RWPE2 (cell line): ENCODE measurements at regions not wholly inside any gene's neighbourhood (a gene's known extent, or its start where the extent isn't known, plus 50 kb on each side); places are given as distances from the start of the nearest gene placed in this dataset.

Source experiments
- ATAC-seq: fragments of 200-7000 bp; cut with Tn5 transposase; 3 replicates; pipeline ENCODE4 v1.9.1; 2021; ENCODE audit warnings: low read depth
- DNase-seq: peaks from one replicate; pipeline ENCODE4 v3.0.0-alpha.2; 2020; ENCODE audit warnings: low spot score
- H3K27ac ChIP-seq: fragments of 450-650 bp; 2 replicates; pipeline ENCODE4 v1.5.1; 2017; ENCODE audit warnings: mild to moderate bottlenecking; ENCODE audit not compliant: poor library complexity, severe bottlenecking
- H3K27me3 ChIP-seq: fragments of 250-450 bp; sonication (Bioruptor Pico); 2 replicates; pipeline ENCODE4 v1.5.1; 2021; ENCODE audit warnings: mild to moderate bottlenecking, moderate library complexity; ENCODE audit not compliant: insufficient read depth, poor library complexity, severe bottlenecking
- H3K36me3 ChIP-seq: fragments of 250-450 bp; sonication (Bioruptor Pico); 2 replicates; pipeline ENCODE4 v1.5.1; 2020; ENCODE audit warnings: low read depth, mild to moderate bottlenecking, moderate library complexity
- H3K4me1 ChIP-seq: fragments of 250-450 bp; sonication (Bioruptor Pico); 2 replicates; pipeline ENCODE4 v1.5.1; 2021; ENCODE audit warnings: mild to moderate bottlenecking, moderate library complexity; ENCODE audit not compliant: insufficient read depth, poor library complexity, severe bottlenecking
- H3K4me3 ChIP-seq: fragments of 250-450 bp; sonication (Bioruptor Pico); 2 replicates; pipeline ENCODE4 v1.5.1; 2021; ENCODE audit warnings: mild to moderate bottlenecking, moderate library complexity; ENCODE audit not compliant: severe bottlenecking
- H3K9me3 ChIP-seq: fragments of 250-450 bp; sonication (Bioruptor Pico); 2 replicates; pipeline ENCODE4 v1.5.1; 2021; ENCODE audit warnings: mild to moderate bottlenecking, moderate library complexity; ENCODE audit not compliant: severe bottlenecking
- CTCF ChIP-seq: fragments of 450-650 bp; IDR thresholded peaks from one replicate; pipeline ENCODE4 v1.5.1; 2017; ENCODE audit warnings: mild to moderate bottlenecking, moderate library complexity; ENCODE audit not compliant: poor library complexity, severe bottlenecking

GRCh38 chr4:156029691-156030090, 76.0 kb upstream of the CTSO start:
- H3K36me3 ChIP-seq = no peaks in the 10 kb centered on the region
- H3K27me3 ChIP-seq = no peaks in the 10 kb centered on the region
- DNase-seq (no peak), ATAC-seq (no peak)
- TF ChIP-seq CTCF = no peak
- no peaks in the 10 kb centered on the region for H3K9me3 ChIP-seq
- H3K4me1 ChIP-seq = no peaks in the 10 kb centered on the region
- H3K27ac ChIP-seq = no peak overlapping the region
- H3K4me3 ChIP-seq = no peak overlapping the region

- no peak for TF ChIP-seq CTCF
- H3K9me3 ChIP-seq = no peaks in the 10 kb centered on the region
- ATAC-seq = no peak
- no peak for DNase-seq
- H3K4me1 ChIP-seq = no peaks in the 10 kb centered on the region
- no peak overlapping the region for H3K4me3 ChIP-seq
- no peak overlapping the region for H3K27ac ChIP-seq
- no peaks in the 10 kb centered on the region for H3K27me3 ChIP-seq
- H3K36me3 ChIP-seq = no peaks in the 10 kb centered on the region
These were observed 67.6 kb upstream of the CTSO start for GRCh38 chr4:156021298-156021697.

- no peak for TF ChIP-seq CTCF
- H3K4me3 ChIP-seq = no peak overlapping the region
- DNase-seq (no peak), ATAC-seq (no peak)
- H3K4me1 ChIP-seq = no peaks in the 10 kb centered on the region
- H3K36me3 ChIP-seq = no peaks in the 10 kb centered on the region
- no peaks in the 10 kb centered on the region for H3K27me3 ChIP-seq
- H3K9me3 ChIP-seq = no peaks in the 10 kb centered on the region
- no peak overlapping the region for H3K27ac ChIP-seq
These were observed 65.6 kb upstream of the CTSO start for GRCh38 chr4:156019246-156019645.

GRCh38 chr4:156018383-156018782, 64.7 kb upstream of the CTSO start:
- Histone ChIP-seq H3K27ac (no peak overlapping the region), H3K9me3 (no peaks in the 10 kb centered on the region), H3K4me3 (no peak overlapping the region), H3K27me3 (no peaks in the 10 kb centered on the region), H3K4me1 (no peaks in the 10 kb centered on the region), H3K36me3 (no peaks in the 10 kb centered on the region)
- no peak for DNase-seq
- ATAC-seq = no peak
- TF ChIP-seq CTCF = no peak

GRCh38 chr4:156015781-156016180, 62.1 kb upstream of the CTSO start:
- Histone ChIP-seq H3K36me3 (no peaks in the 10 kb centered on the region), H3K4me1 (no peaks in the 10 kb centered on the region), H3K9me3 (no peaks in the 10 kb centered on the region), H3K27me3 (no peaks in the 10 kb centered on the region), H3K4me3 (no peak overlapping the region), H3K27ac (no peak overlapping the region)
- DNase-seq = no peak
- TF ChIP-seq CTCF = no peak
- no peak for ATAC-seq
